Thoracic aorta (tissue), 2 donors: ENCODE measurements at regions not wholly inside any gene's neighbourhood (a gene's known extent, or its start where the extent isn't known, plus 50 kb on each side); places are given as distances from the start of the nearest gene placed in this dataset.

Experiments
- ATAC-seq: fragments of 150-250 bp; one replicate; pipeline ENCODE4 v1.8.0; 2017; ENCODE audit warnings: low read depth; ENCODE audit not compliant: insufficient number of reproducible peaks, low FRiP score
- DNase-seq: peaks from one replicate; pipeline ENCODE4 v3.0.0-alpha.2; 2020; ENCODE audit warnings: low spot score
- H3K27ac ChIP-seq, 2 donors: fragments of 200-600 bp; sonication (generic); 1 replicate in 1 of 2; 2 replicates in 1 of 2; pipeline ENCODE4 v1.5.1; 2016; ENCODE audit warnings: mild to moderate bottlenecking in 2 of 2, moderate library complexity in 2 of 2
- H3K27me3 ChIP-seq: fragments of 200-600 bp; sonication (generic); replicated peaks from 2 replicates; pipeline ENCODE4 v1.6.0; 2016; ENCODE audit warnings: mild to moderate bottlenecking; ENCODE audit not compliant: insufficient read depth
- H3K36me3 ChIP-seq: fragments of 200-600 bp; sonication (generic); one replicate; pipeline ENCODE4 v1.5.1; 2016
- H3K4me1 ChIP-seq, 2 donors: fragments of 200-600 bp; sonication (generic); 1 replicate in 1 of 2; 2 replicates in 1 of 2; pipeline versions ENCODE4 v1.5.1 to v1.6.0; 2016; ENCODE audit warnings: low read depth in 2 of 2, mild to moderate bottlenecking in 1 of 2; ENCODE audit not compliant: control insufficient read depth in 1 of 2
- H3K4me3 ChIP-seq: fragments of 200-600 bp; sonication (generic); 2 replicates; pipeline ENCODE4 v1.5.1; 2016; ENCODE audit warnings: mild to moderate bottlenecking
- H3K9me3 ChIP-seq: fragments of 200-600 bp; sonication (generic); 2 replicates; pipeline ENCODE4 v1.5.1; 2016
- CTCF ChIP-seq: fragments of 200-600 bp; sonication (generic); IDR thresholded peaks from one replicate; pipeline ENCODE4 v1.5.1; 2019; ENCODE audit warnings: antibody characterized with exemption

DNA sequence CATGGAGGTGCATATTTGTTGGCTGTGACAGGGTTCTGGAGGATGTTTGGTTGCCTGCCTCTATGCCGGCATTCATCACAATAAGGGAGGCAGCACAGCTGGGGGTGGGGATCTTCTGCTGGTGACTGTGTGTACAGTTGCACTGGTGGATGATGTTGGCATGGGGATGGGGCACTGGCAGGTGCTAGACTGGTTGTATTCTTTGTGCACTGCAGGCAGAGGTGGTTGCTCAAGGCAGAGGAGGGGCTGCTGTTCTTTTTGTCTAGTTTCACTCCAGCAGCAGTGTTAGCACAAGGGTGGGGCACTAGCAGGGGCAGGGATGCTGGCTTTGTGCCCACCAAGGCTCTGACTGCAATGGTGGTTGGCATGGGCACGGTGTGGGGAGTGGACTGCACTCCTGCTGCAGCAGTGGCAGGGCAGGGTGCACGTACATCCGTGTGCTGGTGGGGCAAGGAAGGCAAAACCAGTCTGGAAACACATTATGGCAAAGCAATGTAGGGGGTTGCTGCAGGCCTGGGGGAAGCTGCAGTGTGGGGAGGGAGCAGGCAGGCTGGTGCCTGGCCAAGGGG lies 69.3 kb downstream of the ISOC1 start:
- Histone ChIP-seq H3K4me3 (no peak overlapping the region), H3K27ac (no peak overlapping the region), H3K27me3 (no peaks in the 10 kb centered on the region), H3K36me3 (no peaks in the 10 kb centered on the region), H3K9me3 (peaks cover 6% of the 10 kb centered on the region), H3K4me1 (no peaks in the 10 kb centered on the region)
- no peak for ATAC-seq
- DNase-seq, result no peak
- TF ChIP-seq CTCF, result no peak

DNA sequence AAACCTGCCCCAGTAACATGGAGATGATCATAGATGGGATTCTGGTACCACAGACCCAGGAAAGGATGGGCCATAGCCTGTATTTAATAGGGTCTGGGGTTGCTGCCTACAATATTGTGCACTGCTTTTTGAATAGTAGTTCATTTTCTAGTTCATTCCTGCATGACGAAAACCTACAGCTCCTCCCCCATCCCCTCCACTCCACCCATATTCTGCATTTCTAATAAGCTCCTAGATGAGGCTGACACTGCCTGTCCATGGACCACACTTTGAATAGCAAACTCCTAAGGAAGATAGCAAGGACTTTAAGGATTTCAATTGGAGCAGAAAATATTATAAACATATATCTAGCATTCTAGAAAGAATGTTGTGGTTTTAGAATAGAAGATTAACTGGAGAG lies 75.5 kb downstream of the ISOC1 start:
- TF ChIP-seq CTCF, result no peak
- Histone ChIP-seq H3K9me3 (no peaks in the 10 kb centered on the region), H3K4me3 (no peak overlapping the region), H3K4me1 (no peaks in the 10 kb centered on the region), H3K27ac (no peak overlapping the region), H3K36me3 (no peaks in the 10 kb centered on the region), H3K27me3 (no peaks in the 10 kb centered on the region)
- DNase-seq (no peak), ATAC-seq (no peak)

- TF ChIP-seq CTCF, result no peak
- DNase-seq (no peak), ATAC-seq (no peak)
- H3K4me3 ChIP-seq, result no peak overlapping the region
- no peak overlapping the region for H3K27ac ChIP-seq
- no peaks in the 10 kb centered on the region for H3K4me1 ChIP-seq
- H3K27me3 ChIP-seq, result no peaks in the 10 kb centered on the region
- no peaks in the 10 kb centered on the region for H3K9me3 ChIP-seq
- H3K36me3 ChIP-seq, result no peaks in the 10 kb centered on the region
Measured at GRCh38 chr5:129171194-129171944, 76.8 kb downstream of the ISOC1 start.

DNA sequence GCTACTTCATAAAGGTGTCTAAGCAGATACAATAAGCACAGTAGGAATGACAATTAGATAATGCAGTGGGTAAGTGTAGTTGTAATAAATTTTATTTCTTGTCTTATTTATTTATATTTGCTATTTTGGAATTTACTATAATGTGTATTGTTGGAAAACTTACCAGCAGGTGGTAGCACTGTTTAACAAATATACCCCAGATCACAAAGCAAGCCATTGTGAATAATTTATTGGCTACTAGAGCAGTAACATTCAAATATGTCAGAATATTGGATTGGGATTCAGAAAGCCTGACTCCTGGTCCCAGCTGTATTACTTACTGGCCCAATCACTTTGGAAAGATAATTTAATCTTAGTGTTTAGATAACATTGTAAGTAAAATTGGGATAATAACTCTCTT lies 78.0 kb downstream of the ISOC1 start:
- no peak for ATAC-seq
- H3K27me3 ChIP-seq, result no peaks in the 10 kb centered on the region
- no peak for DNase-seq
- H3K9me3 ChIP-seq, result no peaks in the 10 kb centered on the region
- TF ChIP-seq CTCF, result no peak
- H3K4me1 ChIP-seq, result no peaks in the 10 kb centered on the region
- H3K4me3 ChIP-seq, result no peak overlapping the region
- H3K27ac ChIP-seq, result no peak overlapping the region
- H3K36me3 ChIP-seq, result no peaks in the 10 kb centered on the region

- Histone ChIP-seq H3K4me1 (no peaks in the 10 kb centered on the region), H3K27me3 (no peaks in the 10 kb centered on the region), H3K27ac (no peak overlapping the region), H3K36me3 (no peaks in the 10 kb centered on the region), H3K9me3 (no peaks in the 10 kb centered on the region), H3K4me3 (no peak overlapping the region)
- DNase-seq, result no peak
- TF ChIP-seq CTCF, result no peak
- no peak for ATAC-seq
Measured at GRCh38 chr5:129173771-129174170, 79.2 kb downstream of the ISOC1 start.
